ENCODE measurements at regions not wholly inside any gene's neighbourhood (a gene's known extent, or its start where the extent isn't known, plus 50 kb on each side); places are given as distances from the start of the nearest gene placed in this dataset.
"Not testable (repeated sequence)": the region's sequence is repeated elsewhere in the genome, so short reads cannot be mapped to it uniquely, and the experiment has no call there.

GRCh38 chr10:106280896-106281460 lies 883.5 kb downstream of the SORCS1 start:
- no peak for DNase-seq

- DNase-seq: no peak
Observed at GRCh38 chr10:106278383-106278782, 886.1 kb downstream of the SORCS1 start.

DNA sequence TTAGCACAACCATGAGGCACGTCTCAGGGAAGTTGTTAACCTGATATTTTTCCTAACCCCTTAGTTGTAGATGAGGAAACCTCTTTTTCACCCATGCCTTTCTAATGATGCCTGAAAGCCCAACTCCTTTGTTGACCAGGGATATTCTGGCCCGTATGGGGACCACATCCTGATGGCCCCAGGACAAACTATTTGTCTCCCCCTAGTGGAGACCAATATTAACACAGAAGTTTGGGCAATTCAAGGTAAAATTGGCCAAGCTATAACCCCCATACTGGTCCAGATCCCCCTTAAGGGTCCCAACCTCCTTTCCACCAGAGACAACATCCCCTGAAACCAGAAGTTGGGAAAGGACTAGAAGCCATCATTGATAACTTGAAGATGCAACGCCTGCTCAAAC lies 893.3 kb downstream of the SORCS1 start:
- DNase-seq: no peak

DNA sequence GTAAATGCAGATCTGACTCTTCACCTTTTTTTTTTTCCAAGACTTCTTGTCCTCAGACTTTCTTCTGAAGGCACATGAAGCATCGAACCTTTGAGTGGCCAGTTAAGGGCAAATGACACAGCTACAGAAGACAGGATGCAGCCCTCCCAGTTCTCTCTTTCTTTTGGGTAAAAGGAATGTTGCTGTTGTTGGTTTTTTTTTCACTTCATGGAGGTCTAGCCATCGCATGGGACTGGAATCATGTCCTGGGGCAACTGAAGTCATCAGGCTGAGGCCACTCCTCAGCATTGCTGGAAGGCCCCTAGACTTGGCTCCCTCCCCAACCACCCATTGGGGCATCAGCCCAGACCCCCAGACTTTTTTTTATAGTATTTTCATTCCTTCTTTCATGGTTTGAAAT lies 896.5 kb downstream of the SORCS1 start:
- DNase-seq: no peak

DNA sequence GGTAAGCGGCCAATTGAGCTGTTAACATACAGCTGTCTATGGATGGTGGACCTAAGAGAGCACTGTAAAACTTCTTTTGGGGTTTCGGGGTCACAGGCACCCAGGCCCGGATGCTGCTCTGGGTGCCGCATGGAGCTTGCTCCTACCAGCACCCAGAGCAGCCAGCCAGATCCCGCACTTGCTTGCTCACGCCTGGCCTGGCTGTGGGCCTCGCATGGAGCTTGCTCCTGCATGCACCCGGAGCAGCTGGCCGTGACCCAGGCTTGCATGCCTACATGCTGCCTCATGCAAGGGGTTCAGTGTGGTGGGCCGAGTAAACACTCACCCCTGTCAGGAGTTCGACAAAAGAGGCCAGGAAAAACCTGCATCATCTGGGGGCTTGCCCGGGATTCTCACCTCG lies 896.9 kb downstream of the SORCS1 start:
- no peak for DNase-seq

- not testable (repeated sequence) for DNase-seq
Observed at GRCh38 chr10:106257432-106257831, 907.1 kb downstream of the SORCS1 start.

DNA sequence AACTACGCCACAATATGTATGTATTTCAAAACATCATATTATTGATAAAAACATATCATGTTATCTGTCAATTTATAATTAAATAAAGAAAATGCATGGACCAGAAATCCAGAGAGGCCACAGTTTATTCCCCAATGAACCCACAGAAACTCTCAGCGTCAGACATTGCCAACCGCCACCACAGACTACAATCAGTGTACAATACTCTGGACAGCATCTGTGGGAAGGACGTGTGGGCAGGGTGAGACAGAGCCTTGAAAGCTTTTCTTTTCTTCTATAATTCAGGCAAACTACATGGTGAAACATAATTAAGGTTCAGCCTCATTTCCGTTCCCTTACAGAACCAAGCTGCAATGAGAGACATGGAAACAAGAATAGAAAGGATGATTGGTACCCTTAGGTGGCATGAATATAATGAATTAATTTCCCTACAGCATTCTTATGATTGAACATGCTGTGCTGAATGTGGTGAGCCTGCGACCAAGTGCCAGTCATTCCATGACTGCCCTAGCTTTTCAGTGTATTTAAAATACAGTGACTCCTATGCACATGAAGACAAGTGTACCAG lies 909.3 kb downstream of the SORCS1 start:
- no peak for DNase-seq

DNA sequence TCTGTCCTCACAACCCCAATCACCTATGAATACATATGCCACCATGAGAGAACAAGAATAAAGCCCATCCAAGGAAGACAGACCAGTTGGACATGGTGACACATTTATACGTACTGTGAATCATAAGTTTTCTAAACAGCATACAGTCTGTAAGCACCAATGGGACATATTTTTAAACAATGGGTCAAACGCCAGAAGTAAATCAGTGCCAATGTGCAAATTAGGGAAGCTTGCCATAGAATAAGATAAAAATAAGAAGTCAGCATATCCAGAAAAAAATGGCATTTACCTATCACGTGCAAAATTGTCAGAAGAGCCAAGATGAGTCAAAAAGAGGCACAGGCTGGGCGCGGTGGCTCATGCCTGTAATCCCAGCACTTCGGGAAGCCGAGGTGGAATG lies 910.4 kb downstream of the SORCS1 start:
- DNase-seq: no peak

GRCh38 chr10:106252541-106252940 lies 912.0 kb downstream of the SORCS1 start:
- DNase-seq: no peak

DNA sequence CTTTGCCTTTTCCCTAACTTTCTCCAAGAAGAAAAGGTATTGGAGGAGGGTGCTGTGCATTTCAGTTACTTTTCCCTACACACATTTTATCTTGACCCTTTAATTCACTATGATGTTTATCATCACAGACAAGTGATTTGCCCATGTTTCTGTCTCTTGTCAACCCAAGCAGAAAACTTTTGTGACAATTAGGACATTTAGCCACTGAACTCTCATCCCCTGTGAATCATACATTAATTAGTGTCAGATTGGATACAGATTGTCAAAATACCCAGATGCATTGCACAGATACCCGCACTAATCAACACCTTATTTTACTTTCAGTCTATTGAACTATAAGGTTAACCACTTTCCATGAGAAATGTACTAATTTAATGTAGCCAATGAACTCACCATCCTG lies 912.9 kb downstream of the SORCS1 start:
- no peak for DNase-seq

DNA sequence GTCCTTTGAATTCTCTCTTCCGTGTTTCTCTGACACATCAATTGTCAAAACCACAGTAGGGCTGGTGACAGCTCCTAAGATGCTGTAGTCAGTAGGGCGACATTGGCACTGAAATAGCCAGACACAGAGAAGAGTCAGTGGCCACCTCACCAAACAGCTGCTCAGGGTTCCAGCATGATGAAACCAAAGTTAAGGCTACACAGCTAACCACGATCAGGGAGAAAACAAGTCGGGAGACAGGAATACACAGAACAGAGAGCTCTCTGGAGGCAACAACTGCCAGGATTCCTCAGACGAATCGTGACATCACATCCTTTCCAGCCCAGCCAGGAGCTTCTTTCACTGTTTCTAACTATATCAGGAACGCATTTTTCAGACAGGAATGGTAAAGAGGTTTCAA lies 922.2 kb downstream of the SORCS1 start:
- no peak for DNase-seq

- DNase-seq: no peak
Observed at GRCh38 chr10:106226828-106227227, 937.7 kb downstream of the SORCS1 start.

DNA sequence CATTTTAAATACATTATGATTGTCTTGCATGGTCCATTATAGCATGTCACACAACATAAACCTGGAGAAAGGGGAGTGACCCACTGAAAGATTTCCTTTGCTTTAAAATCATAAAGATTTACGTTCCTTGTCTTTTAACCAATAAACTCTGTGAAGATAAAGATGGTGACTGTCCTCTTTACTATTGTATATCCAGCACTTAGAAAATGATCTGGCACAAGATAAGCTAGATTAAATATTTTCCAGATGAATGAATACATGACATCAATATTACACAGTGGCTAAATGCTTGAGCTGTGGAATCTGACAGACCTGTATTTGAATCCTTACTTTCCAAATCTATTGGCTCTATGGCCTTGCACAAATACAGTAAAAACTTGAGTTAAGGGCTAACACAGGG lies 938.4 kb downstream of the SORCS1 start:
- DNase-seq: no peak

DNA sequence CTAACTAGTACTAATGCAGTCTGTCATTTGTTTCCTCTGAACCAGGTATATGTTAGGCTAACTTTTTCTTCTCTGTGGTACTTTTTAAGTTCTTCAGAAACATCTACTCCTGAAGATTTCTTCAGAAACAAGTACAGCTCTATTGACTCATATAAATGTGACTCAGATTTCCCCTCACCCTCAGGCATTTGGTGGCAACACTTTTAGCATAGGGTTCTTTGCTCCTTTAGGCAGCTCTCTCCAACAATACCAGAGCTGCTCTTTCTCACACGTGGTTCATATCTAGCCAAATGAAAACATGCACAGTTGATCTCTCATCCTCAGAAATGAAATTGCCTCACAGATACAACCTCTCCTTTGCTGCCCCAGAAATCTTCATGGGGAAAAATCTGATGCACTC lies 939.8 kb downstream of the SORCS1 start:
- DNase-seq: no peak

DNA sequence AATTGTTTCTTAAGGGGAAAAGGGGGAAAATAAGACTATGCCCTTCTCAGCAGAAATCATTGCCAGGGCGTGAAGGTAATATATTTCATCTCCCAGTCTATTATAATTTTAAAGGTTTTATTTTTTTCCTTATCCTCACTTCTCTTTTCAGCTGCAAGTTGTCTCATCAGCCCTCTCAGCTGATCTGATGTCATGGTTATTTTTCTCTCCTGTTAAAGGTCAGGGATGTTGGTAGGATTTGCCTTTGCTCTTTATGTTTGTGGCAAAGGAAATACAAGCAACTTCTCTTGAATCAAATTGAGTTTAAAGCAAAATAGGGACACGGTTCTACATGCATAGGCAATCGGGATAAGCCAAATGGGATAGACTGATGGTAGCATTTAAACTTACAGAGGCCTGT lies 946.9 kb downstream of the SORCS1 start:
- no peak for DNase-seq

- no peak for DNase-seq
Observed at GRCh38 chr10:106216085-106216484, 948.4 kb downstream of the SORCS1 start.

GRCh38 chr10:106214243-106214642 lies 950.3 kb downstream of the SORCS1 start:
- DNase-seq: no peak

DNA sequence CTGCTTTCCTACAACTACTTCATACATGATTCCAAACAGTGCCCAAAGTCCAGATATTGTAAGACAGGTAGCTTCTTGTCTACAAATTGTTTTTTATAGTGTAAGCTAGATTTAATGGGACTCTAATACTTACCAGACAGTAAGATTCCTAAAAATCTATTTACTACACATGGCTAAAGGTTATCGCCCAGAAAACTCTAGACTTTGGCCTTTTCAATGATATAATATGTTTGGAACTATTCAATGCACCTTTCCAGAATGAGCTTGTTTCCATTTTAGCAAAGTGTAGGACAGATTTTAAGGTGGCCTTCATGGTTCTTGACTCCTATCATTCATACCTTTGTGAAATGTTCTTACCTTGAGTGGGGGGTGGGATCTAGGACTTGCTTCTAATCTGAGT lies 951.0 kb downstream of the SORCS1 start:
- DNase-seq: no peak

DNA sequence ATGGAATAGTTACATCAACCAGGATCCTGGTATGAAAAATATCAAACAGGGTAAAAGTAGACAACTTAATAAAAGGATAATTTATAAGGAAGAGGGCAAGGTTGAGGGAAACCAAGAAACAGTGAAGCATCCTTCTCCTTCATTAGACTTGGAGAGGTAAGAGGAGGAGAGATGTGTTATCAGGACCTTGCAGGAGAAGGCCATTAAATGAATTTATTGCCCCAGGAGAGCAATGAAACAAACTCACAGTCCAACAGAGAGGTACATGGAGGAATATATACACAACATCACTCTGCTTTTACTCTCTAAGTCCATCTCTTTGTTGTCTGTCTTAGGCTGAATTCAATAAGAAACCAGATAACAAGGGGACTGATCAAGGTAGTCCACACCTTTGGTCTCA lies 966.2 kb downstream of the SORCS1 start:
- no peak for DNase-seq

DNA sequence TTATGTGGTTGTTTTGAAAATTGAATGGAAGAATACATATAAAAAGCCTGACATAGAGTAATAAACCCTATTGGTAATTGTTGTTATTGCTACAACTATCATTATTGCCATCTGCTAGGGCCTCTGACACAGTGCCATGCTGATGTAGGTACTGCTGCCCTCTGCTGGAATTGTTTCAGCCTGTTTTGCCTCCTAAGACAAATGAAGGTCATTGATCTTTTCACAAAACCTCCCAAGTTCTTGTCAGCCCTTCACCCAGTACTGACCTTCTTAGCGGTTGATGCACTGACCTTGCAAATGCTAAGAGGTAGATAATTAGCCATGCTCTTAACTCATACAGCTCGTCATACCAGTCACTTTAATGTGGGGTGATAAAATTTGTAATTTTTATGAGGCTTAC lies 975.2 kb downstream of the SORCS1 start:
- DNase-seq: no peak

DNA sequence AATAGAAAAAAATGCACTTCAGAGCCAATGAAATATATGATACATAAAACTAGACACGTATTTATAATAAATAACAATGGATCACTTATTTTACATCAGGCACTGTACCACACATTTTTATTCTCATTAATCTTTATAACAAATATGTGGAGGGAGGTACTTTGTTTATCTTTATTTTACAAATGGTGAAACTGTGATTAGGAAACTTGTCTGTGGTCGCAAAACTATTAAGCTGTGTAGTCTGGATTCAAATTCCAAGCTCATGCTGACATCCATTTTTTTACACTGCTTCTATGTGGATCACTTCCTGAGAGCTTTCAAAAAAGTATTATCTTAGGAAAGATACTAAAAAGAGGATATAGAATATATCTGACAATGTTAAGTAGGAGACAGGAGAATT lies 978.6 kb downstream of the SORCS1 start:
- DNase-seq: no peak

DNA sequence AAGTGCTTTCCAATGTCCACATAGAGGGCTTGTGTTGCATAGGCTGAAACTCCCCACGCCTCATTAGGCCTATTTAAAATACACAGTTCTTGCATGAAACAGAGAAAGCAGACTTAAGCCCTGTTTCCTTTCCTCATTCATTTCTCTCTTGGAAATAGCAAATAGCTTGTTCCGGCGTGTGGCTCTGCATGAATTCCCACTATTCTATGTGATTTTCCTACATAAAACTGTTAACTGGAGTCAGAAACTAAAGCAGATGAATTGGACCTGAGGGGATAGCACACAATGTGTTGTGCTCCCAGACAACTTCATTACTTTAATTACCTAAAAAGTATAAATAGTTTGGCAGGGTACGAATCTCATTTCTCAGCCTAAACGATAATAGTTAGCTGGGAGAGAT lies 981.5 kb downstream of the SORCS1 start:
- no peak for DNase-seq

DNA sequence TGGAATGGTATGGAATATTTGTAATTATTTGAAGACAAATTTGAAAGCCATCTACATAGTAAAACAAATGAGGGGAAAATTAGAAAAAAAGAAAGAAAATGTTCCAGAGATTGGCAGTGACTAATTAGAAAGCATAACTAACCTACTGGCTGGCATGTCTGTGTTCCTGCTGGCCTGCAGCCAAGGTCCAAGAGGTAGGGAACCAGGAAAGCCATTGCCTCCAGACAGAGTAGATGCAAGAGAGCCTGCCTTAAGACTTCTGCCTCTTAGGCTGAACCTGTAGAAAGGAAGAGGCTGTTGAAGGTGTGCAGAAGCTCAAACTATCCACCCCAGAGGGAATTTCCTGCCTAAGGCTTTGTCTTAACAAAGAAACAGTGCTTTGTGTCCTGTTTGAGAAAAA lies 982.0 kb downstream of the SORCS1 start:
- DNase-seq: no peak

- DNase-seq: no peak
Observed at GRCh38 chr10:106181501-106181900, 983.0 kb downstream of the SORCS1 start.

DNA sequence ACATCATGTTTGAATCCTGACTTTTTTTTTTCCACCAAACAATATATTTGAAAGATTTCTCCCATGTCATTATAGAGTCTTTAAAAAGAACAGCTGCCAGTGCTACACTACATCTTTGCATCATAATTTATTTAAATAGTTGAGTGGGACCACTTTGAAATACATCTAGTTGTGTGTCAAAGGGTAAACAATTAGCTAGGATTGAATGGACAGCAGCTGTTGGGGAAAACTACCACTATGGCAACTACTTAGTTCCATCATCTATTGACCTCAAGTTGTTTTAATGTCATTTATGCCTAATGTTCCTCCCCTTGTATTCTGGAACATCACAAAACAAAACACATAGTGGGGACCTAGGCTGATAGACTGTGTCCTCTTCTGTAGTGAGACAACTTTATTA lies 985.1 kb downstream of the SORCS1 start:
- no peak for DNase-seq

Measured in CD4-positive, alpha-beta T cell treated with Interleukin-4 for 4 hours (primary cell).